PC-3 (cell line): ENCODE measurements at regions not wholly inside any gene's neighbourhood (a gene's known extent, or its start where the extent isn't known, plus 50 kb on each side); places are given as distances from the start of the nearest gene placed in this dataset.

Experiments used
- CTCF ChIP-seq: fragments of 300-600 bp; sonication (generic); conservative IDR thresholded peaks from 2 replicates; pipeline ENCODE4 v1.5.1; 2017; ENCODE audit warnings: antibody characterized with exemption, low read depth, mild to moderate bottlenecking, low read length
- EZH2 ChIP-seq: fragments of 300-600 bp; sonication (generic); IDR thresholded peaks from one replicate; pipeline ENCODE4 v1.6.1; 2017; ENCODE audit warnings: antibody characterized with exemption, mild to moderate bottlenecking, low read length; ENCODE audit not compliant: unreplicated experiment
- EZH2phosphoT487 ChIP-seq: fragments of 300-600 bp; sonication (generic); IDR thresholded peaks from 2 replicates; pipeline ENCODE4 v1.6.1; 2018; ENCODE audit warnings: mild to moderate bottlenecking, antibody characterized with exemption, low read length, borderline replicate concordance

GRCh38 chr1:168906367-168906766 lies 177.4 kb upstream of the DPT start:
- TF ChIP-seq CTCF (no peak), EZH2phosphoT487 (no peak), EZH2 (no peak)
